GM21825 (cell line): ENCODE measurements at regions not wholly inside any gene's neighbourhood (a gene's known extent, or its start where the extent isn't known, plus 50 kb on each side); places are given as distances from the start of the nearest gene placed in this dataset.
A peak's percentile ranks its signal among the peaks of the same experiment; 100 is the strongest.
"Not testable (repeated sequence)": the region's sequence is repeated elsewhere in the genome, so short reads cannot be mapped to it uniquely, and the experiment has no call there.

Source experiments
- ATAC-seq: cut with Tn5 transposase; IDR thresholded peaks from one replicate; pipeline ENCODE4 v1.9.1; 2021; ENCODE audit warnings: mild to moderate bottlenecking, moderate library complexity; ENCODE audit not compliant: unreplicated experiment

- no peak for ATAC-seq
These were observed 268.0 kb upstream of the PROK2 start for GRCh38 chr3:72052841-72053409.

GRCh38 chr3:72050771-72051170 lies 265.8 kb upstream of the PROK2 start:
- ATAC-seq, result no peak

- no peak for ATAC-seq
These were observed 265.2 kb upstream of the PROK2 start for GRCh38 chr3:72050048-72050632.

- ATAC-seq, result no peak
These were observed 264.4 kb upstream of the PROK2 start for GRCh38 chr3:72049300-72049699.

- ATAC-seq, result no peak
These were observed 263.9 kb upstream of the PROK2 start for GRCh38 chr3:72048873-72049272.

GRCh38 chr3:72047221-72047871 lies 262.4 kb upstream of the PROK2 start:
- no peak for ATAC-seq

GRCh38 chr3:72044231-72044855 lies 259.4 kb upstream of the PROK2 start:
- ATAC-seq, result no peak

GRCh38 chr3:72043204-72044133 lies 258.5 kb upstream of the PROK2 start:
- peak; percentile 76 for ATAC-seq

- ATAC-seq, result no peak
These were observed 257.7 kb upstream of the PROK2 start for GRCh38 chr3:72042397-72043203.

- ATAC-seq, result no peak
These were observed 256.6 kb upstream of the PROK2 start for GRCh38 chr3:72041511-72041910.

- no peak for ATAC-seq
These were observed 256.1 kb upstream of the PROK2 start for GRCh38 chr3:72041076-72041475.

GRCh38 chr3:72039677-72040076 lies 254.7 kb upstream of the PROK2 start:
- ATAC-seq, result no peak

GRCh38 chr3:72036899-72037298 lies 252.0 kb upstream of the PROK2 start:
- ATAC-seq, result no peak

GRCh38 chr3:72035606-72036005 lies 250.7 kb upstream of the PROK2 start:
- no peak for ATAC-seq

- no peak for ATAC-seq
These were observed 250.0 kb upstream of the PROK2 start for GRCh38 chr3:72034986-72035385.

- ATAC-seq, result no peak
These were observed 248.9 kb upstream of the PROK2 start for GRCh38 chr3:72033666-72034428.

GRCh38 chr3:72032441-72033135 lies 247.6 kb upstream of the PROK2 start:
- no peak for ATAC-seq

- ATAC-seq, result no peak
These were observed 246.6 kb upstream of the PROK2 start for GRCh38 chr3:72031581-72031980.

GRCh38 chr3:72030296-72030695 lies 245.3 kb upstream of the PROK2 start:
- not testable (repeated sequence) for ATAC-seq
